Choroid plexus epithelial cell (primary cell): ENCODE measurements at regions not wholly inside any gene's neighbourhood (a gene's known extent, or its start where the extent isn't known, plus 50 kb on each side); places are given as distances from the start of the nearest gene placed in this dataset.

Source experiments
- DNase-seq: peaks from one replicate; pipeline ENCODE4 v3.0.0-alpha.2; 2010; ENCODE audit warnings: low read depth
- H3K4me3 ChIP-seq: 2 replicates; pipeline ENCODE4 v1.5.1; 2011; ENCODE audit warnings: low read depth, mild to moderate bottlenecking, control low read depth, low read length, moderate library complexity
- CTCF ChIP-seq: conservative IDR thresholded peaks from 2 replicates; pipeline ENCODE4 v1.5.1; 2011; ENCODE audit warnings: low read depth, mild to moderate bottlenecking, control low read depth, inconsistent platforms, low read length, moderate library complexity

DNA sequence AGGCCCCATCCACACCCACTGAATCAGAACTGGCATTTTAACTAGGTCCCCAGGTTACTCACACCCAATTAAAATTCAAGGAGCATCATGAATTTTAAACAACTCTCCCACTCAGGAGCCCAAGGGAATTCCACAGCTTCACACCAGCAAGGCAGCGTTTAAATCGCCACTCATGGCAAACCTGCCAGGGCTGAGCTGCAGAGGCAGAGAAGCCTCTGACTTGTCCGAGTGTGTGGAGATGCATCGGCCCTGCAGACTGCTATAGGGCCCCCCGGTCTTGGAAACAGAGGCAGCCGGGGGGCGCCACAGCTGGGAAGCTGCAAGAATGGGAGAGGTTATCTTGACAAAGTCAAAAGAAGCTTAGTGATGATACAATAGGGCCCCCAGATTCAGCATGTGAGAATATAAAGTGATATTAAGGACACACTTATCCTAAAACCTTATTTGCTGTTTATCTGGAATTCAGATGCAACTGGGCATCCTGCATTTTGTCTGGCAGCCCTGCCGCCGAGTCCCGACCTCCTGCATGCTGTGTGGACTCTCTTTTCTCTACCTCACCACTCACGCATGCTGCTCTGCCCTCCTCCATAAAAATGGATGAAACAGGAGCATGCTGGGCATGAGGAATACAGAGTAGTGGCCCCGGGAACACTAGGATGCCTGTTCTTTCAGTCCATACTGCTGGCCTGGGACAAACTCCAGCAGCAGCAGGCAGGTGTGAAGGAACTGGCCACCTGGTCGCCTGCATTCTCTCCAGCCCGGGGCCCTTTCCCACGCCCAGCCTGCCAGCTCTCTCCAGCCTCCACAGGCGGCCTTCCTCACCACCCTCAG is 126.1 kb downstream of the PXDC1 start:
- DNase-seq: no peak
- H3K4me3 ChIP-seq: no peak overlapping the region
- TF ChIP-seq CTCF: no peak

DNA sequence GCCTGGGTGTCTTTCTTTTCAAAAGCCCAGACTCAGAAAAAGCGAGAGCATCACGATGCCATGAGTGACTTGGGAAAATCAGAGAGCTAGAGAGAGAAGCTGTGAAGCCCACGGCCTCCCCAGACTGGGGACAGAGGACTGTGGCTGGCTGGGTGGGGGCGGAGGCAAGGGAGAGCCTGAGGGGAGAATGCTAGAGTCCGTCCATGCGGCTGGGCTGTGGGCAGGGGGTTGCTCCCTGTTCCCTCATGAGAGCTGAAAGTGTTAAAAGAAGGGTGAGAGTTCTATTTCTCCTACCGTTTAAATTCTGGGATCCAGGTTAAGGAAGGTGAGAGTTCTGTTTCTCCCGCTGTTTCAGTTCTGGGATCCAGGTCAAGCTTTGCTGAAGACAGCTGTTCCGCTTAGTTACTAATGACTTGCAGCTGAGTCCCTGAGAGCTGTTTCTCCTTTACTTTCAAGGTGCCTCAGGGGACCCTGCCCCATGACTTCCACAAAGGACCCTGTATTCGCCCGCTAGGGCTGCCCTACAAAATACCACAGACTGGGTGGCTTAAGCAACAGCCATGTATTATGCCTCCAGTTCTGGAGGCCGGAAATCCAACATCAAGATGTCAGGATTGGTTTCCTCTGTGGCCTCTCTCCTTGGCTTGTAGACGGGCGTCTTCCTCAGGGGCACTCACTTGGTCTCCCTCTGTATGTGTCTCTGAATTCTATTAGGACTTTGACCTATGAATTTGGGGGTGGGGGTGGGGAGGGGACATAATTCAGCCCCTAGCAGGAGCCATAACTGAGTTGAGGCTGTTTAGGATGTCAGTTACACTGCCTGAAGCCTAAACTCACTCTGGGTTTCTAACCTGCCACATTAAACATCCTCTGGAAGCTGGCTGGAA is 127.0 kb downstream of the PXDC1 start:
- no peak for DNase-seq
- H3K4me3 ChIP-seq: no peak overlapping the region
- TF ChIP-seq CTCF: no peak

- no peak for TF ChIP-seq CTCF
- no peak overlapping the region for H3K4me3 ChIP-seq
- no peak for DNase-seq
Observed at GRCh38 chr6:3623451-3624249, 127.9 kb downstream of the PXDC1 start.

DNA sequence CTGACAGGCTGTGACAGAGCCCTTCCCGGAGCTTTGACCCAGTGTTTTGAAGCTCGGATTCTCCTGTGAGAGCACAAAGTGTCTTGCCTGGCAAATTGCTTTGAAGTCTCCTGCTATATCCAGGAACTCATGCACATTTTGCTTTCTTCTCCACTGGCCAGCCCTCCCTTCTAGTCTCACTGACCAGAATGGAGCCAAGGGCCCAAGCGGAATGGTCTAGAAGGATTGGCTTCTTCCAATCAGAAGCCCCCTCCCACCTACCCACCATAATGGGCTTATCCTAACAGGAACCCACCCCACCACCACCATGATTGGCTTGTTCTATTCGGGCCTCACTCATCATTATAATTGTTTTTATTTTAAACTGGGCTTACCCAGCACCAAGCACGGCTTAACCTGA is 130.1 kb downstream of the PXDC1 start:
- no peak overlapping the region for H3K4me3 ChIP-seq
- TF ChIP-seq CTCF: no peak
- no peak for DNase-seq

GRCh38 chr6:3620937-3621336 is 130.6 kb downstream of the PXDC1 start:
- TF ChIP-seq CTCF: no peak
- DNase-seq: no peak
- no peak overlapping the region for H3K4me3 ChIP-seq

- DNase-seq: no peak
- TF ChIP-seq CTCF: no peak
- H3K4me3 ChIP-seq: no peak overlapping the region
Observed at GRCh38 chr6:3620389-3620788, 131.1 kb downstream of the PXDC1 start.
